Keratinocyte (primary cell): ENCODE measurements at regions not wholly inside any gene's neighbourhood (a gene's known extent, or its start where the extent isn't known, plus 50 kb on each side); places are given as distances from the start of the nearest gene placed in this dataset.

Experiments used
- DNase-seq: peaks from one replicate; pipeline ENCODE4 v3.0.0-alpha.2; 2011; ENCODE audit warnings: low read depth, missing footprints, low spot score
- FAIRE-seq: peaks from 2 replicates; lab custom pipeline; 2011; peaks lifted over from hg19 to GRCh38; lab: Jason Lieb, UNC
- H2AFZ ChIP-seq: 2 replicates; pipeline ENCODE4 v1.6.0; 2012; ENCODE audit warnings: low read length, control low read depth, inconsistent platforms; ENCODE audit not compliant: control insufficient read depth
- H3K27ac ChIP-seq: 2 replicates; pipeline ENCODE4 v1.5.1; 2011; ENCODE audit warnings: low read length; ENCODE audit not compliant: control insufficient read depth, insufficient read depth
- H3K27me3 ChIP-seq: 3 replicates; pipeline ENCODE4 v1.6.0; 2011; ENCODE audit warnings: low read length; ENCODE audit not compliant: control insufficient read depth, insufficient read depth; ENCODE audit errors: extremely low read depth
- H3K36me3 ChIP-seq, 2 experiments: 2 replicates in 1 of 2; 3 replicates in 1 of 2; pipeline ENCODE4 v1.5.1; 2011; ENCODE audit warnings: low read length in 2 of 2, mild to moderate bottlenecking in 1 of 2; ENCODE audit not compliant: control insufficient read depth in 2 of 2, insufficient read depth in 2 of 2; ENCODE audit errors: extremely low read depth in 1 of 2
- H3K4me1 ChIP-seq: 3 replicates; pipeline ENCODE4 v1.5.1; 2011; ENCODE audit warnings: low read length; ENCODE audit not compliant: control insufficient read depth, insufficient read depth; ENCODE audit errors: extremely low read depth
- H3K4me2 ChIP-seq: 3 replicates; pipeline ENCODE4 v1.6.0; 2011; ENCODE audit warnings: low read depth, low read length; ENCODE audit not compliant: control insufficient read depth, insufficient read depth; ENCODE audit errors: extremely low read depth
- H3K4me3 ChIP-seq, 3 experiments: fragments of 200-600 bp in 1 of 3; sonication (generic) in 1 of 3; 2 replicates in 2 of 3; 3 replicates in 1 of 3; pipeline ENCODE4 v1.5.1; 2011 to 2016; ENCODE audit warnings: low read length in 3 of 3, mild to moderate bottlenecking in 3 of 3, control low read depth in 2 of 3, inconsistent platforms in 1 of 3, low read depth in 1 of 3, mixed read lengths in 1 of 3, mixed run types in 1 of 3, moderate library complexity in 1 of 3; ENCODE audit not compliant: control insufficient read depth in 2 of 3, insufficient read depth in 2 of 3; ENCODE audit errors: extremely low read depth in 1 of 3
- H3K79me2 ChIP-seq: 2 replicates; pipeline ENCODE4 v1.6.0; 2012; ENCODE audit warnings: low read length; ENCODE audit not compliant: control insufficient read depth, insufficient read depth
- H3K9ac ChIP-seq: 3 replicates; pipeline ENCODE4 v1.6.0; 2011; ENCODE audit warnings: low read length; ENCODE audit not compliant: control insufficient read depth, insufficient read depth; ENCODE audit errors: extremely low read depth
- H3K9me1 ChIP-seq: 3 replicates; pipeline ENCODE4 v1.6.0; 2011; ENCODE audit warnings: low read length; ENCODE audit not compliant: control insufficient read depth, insufficient read depth; ENCODE audit errors: extremely low read depth
- H3K9me3 ChIP-seq: 2 replicates; pipeline ENCODE4 v1.5.1; 2012; ENCODE audit warnings: low read depth, low read length; ENCODE audit not compliant: control insufficient read depth
- H4K20me1 ChIP-seq: 3 replicates; pipeline ENCODE4 v1.6.0; 2011; ENCODE audit warnings: low read length; ENCODE audit not compliant: control insufficient read depth, insufficient read depth; ENCODE audit errors: extremely low read depth
- CTCF ChIP-seq, 3 experiments: IDR thresholded peaks in 1 of 3; conservative IDR thresholded peaks in 1 of 3; optimal IDR thresholded peaks in 1 of 3; 2 replicates in 2 of 3; 3 replicates in 1 of 3; pipeline versions ENCODE3 to v1.5.1; 2011; ENCODE audit warnings: low read length in 3 of 3, mild to moderate bottlenecking in 3 of 3, moderate library complexity in 2 of 3, control low read depth in 1 of 3, inconsistent platforms in 1 of 3; ENCODE audit not compliant: insufficient read depth in 2 of 3; ENCODE audit errors: extremely low read depth in 1 of 3
- EZH2 ChIP-seq: IDR thresholded peaks from one replicate; pipeline ENCODE4 v1.6.1; 2012; ENCODE audit warnings: inconsistent platforms, mild to moderate bottlenecking, low read length, moderate library complexity
- dilution Hi-C: fragments of 300-500 bp; cut with MboI; formaldehyde crosslinking; loops from one replicate; pipeline ENCODE4 v1.7.0; 2020; ENCODE audit warnings: low sequenced_read_pairs; ENCODE audit not compliant: extremely low pct_ligation_motif_present

GRCh38 chr11:107271425-107271824 is 186.2 kb downstream of the CWF19L2 start:
- H4K20me1 ChIP-seq: no peaks in the 10 kb centered on the region
- no peak for TF ChIP-seq EZH2
- TF ChIP-seq CTCF (optimal IDR thresholded peaks at IDR 0.05 in 1 of 3, IDR thresholded peaks at IDR 0.05 in 1 of 3, conservative IDR thresholded peaks at IDR 0.05 in 1 of 3; ENCODE audit: extremely low read depth in 1 of 3, insufficient read depth in 2 of 3, low read length in 3 of 3): no peak
- no peak overlapping the region for H3K4me3 ChIP-seq
- DNase-seq (no peak), FAIRE-seq (no peak)
- no peak overlapping the region for H3K9ac ChIP-seq
- H2AFZ ChIP-seq: no peak overlapping the region
- H3K27me3 ChIP-seq: no peaks in the 10 kb centered on the region
- H3K9me3 ChIP-seq: no peaks in the 10 kb centered on the region
- H3K79me2 ChIP-seq: no peaks in the 10 kb centered on the region
- H3K27ac ChIP-seq: no peak overlapping the region
- no peaks in the 10 kb centered on the region for H3K9me1 ChIP-seq
- H3K4me1 ChIP-seq: no peaks in the 10 kb centered on the region
- dilution Hi-C loops: no loop called here
- H3K36me3 ChIP-seq: no peaks in the 10 kb centered on the region
- H3K4me2 ChIP-seq: no peak overlapping the region

- H3K4me1 ChIP-seq: no peaks in the 10 kb centered on the region
- no peak overlapping the region for H2AFZ ChIP-seq
- H3K9me1 ChIP-seq: no peaks in the 10 kb centered on the region
- no peak overlapping the region for H3K27ac ChIP-seq
- FAIRE-seq: no peak
- no peaks in the 10 kb centered on the region for H3K9me3 ChIP-seq
- H4K20me1 ChIP-seq: no peaks in the 10 kb centered on the region
- no peaks in the 10 kb centered on the region for H3K36me3 ChIP-seq
- TF ChIP-seq CTCF (optimal IDR thresholded peaks at IDR 0.05 in 1 of 3, IDR thresholded peaks at IDR 0.05 in 1 of 3, conservative IDR thresholded peaks at IDR 0.05 in 1 of 3; ENCODE audit: extremely low read depth in 1 of 3, insufficient read depth in 2 of 3, low read length in 3 of 3) (no peak), EZH2 (no peak)
- DNase-seq: no peak
- H3K79me2 ChIP-seq: no peaks in the 10 kb centered on the region
- H3K4me3 ChIP-seq: no peak overlapping the region
- no peak overlapping the region for H3K9ac ChIP-seq
- no peaks in the 10 kb centered on the region for H3K27me3 ChIP-seq
- H3K4me2 ChIP-seq: no peak overlapping the region
- dilution Hi-C loops: no loop called here
These were observed 188.6 kb downstream of the CWF19L2 start for GRCh38 chr11:107268977-107269376.
